Globus pallidus (tissue), 1 donor: ENCODE measurements at regions not wholly inside any gene's neighbourhood (a gene's known extent, or its start where the extent isn't known, plus 50 kb on each side); places are given as distances from the start of the nearest gene placed in this dataset.
"Not testable (repeated sequence)": the region's sequence is repeated elsewhere in the genome, so short reads cannot be mapped to it uniquely, and the experiment has no call there.

Experiments
- DNase-seq: peaks from one replicate; pipeline ENCODE4 v3.0.0-alpha.2; 2015; ENCODE audit warnings: low spot score

DNA sequence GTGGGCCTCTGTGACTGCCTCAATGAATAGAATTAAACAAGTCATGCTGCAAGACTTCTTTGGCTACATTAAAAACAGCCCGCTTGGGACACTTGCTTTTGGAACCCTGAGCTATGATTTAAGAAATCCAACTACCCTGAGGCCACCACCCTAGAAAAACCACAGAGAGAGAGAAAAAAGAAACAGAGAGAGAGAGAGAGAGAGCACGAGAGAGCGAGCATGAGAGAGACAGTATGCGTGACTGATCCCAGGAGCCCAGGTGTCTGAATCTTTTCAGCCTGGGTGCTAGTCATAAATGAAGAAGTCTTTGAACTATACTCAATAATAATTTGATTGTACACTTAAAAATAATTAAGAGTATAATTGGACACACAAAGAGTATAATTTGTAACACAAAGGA is 123.1 kb upstream of the FREM1 start:
- no peak for DNase-seq

DNA sequence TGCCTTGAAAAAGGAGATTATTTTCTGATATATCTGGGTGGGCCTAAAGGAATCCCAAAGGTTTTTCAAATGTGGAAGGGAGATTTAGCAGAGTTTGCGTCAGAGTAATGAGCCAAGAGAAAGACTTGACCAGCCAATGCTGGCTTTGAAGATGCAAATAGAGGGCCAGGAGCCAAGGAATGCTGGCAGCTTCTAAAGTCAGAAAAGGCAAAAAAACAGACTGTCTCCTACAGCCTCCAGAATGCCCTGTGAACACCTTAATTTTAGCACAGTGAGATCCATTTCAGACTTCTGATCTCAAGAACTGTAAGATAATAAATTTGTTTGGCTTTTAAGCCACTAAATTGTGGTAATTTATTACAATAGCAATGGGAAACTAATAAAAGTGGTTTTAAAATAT is 122.6 kb upstream of the FREM1 start:
- DNase-seq = no peak

DNA sequence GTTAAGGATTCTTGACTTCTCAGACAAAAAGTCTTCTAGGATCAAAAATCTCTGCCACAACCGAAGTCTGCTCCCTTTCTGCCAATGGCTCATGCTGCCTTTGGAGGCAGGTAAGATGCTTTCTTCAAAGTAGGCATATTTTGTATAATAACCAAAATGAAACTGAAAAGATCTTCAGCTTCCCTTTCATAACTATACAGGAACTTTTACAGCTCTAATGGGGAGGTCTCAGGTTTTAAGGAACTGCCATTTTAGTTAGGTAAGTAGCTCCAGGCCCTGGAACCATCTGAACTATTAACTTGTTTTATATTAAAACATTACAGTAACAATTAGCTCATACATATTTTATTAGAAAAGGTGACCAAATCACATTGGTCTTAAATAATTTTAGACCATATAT is 110.9 kb upstream of the FREM1 start:
- DNase-seq = no peak

DNA sequence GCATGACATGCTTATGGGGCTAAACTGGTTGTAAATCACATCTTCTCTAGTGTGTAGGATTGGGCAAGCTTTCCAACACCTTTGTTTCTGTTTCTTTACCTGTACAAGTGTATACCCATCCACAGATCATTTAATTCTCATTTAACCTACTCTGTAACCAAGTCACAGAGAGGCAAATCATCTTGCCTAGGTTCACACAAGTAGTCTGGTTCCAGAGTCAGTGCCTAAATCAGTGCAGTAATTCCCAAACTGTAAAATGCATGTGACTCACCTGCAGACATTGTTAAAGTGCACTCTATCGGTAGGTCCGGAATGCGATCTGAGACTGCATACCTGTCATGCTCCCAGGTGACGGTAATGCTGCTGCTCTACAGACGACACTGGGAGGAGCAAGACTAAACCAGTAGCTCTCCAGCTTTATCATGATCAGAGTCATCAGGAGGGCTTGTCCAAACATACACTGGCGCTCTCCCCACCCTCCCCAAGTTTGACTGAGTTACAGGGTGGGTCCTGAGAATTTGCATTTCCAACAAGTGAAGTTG is 107.9 kb upstream of the FREM1 start:
- no peak for DNase-seq

DNA sequence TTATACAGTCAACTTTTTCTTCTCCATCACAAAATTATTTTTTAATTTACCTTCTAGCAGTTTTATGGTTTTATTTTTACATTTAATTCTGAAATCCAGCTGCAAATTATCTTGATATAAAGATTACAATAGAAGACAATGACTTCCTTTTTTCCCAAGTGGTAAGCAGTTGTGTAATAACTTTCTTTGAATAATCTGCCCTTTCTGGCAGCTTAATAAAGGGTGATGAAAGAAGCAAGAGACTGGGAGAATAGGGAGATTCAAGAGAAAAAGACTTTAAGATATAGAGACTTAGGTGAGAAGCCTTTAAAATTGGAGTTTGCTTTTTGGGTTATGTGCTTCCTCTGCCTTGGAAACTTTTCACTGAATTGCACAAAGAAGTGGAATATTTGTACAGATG is 100.4 kb upstream of the FREM1 start:
- DNase-seq = no peak

DNA sequence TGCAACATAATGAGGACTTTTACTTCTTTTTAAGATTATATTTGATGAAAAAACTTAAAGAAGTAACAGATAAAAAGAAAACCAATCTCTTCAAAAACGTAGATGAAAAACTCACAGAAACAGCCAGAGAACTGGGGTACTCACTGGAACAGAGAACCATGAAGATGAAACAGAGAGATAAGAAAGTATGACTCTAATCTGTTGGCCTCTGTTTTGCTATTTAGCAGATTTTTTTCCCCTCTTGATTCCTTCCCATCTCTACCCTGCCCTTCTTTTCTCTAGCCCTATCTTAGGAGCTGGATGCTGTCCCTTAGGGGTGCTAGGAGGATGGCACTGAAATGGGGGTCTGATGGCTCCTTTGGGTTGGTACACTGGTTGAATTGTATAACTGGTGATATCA is 97.5 kb upstream of the FREM1 start:
- no peak for DNase-seq

DNA sequence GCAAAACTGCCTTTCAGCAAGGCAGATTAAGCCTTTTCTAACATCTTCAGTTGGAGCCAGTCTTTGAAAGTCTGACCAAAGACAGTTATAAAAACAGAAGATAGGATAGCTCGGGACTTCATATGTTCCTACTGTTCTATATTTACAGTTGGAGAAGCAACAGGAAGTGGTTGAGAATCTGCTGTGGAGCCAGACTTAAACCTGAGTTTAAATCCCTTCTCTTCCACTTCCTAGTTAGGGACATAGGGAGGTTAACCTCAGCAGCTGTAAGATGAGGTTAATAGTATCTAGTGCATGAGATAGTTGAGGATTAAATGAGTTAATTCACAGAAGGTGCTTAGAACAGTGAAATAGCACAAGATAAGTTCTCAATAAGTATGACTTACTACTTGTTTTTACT is 84.5 kb upstream of the FREM1 start:
- DNase-seq = no peak

DNA sequence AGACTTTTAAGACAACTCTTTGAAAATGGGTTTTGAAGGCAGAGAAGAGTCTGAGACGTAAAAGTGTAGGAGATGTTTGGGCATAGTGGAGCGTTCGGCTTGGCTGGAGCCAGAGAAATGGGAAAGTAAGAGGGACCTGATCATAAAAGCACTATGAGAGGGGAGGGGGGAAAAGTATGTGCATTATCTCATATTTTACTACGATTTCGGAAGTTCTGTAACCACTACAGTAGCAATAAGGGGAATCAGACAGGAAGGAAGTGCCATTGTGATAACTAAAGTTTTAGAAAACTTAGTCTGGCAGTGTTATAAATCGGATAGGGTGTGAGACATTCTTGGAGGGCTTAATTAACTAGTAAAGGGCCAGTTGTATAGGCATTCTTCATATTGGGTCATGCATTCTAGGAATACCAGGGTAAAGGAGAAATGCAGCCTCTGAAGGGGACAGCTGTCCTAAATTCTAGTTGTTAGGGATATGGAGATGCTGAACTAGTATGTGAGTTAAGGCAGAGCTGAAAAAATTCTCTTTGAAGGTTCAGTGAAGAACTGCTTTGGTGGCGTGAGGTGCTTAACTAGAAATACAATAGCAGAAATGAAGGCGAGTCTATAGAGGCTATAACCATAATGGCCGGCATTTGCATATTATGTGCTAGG is 83.8 kb upstream of the FREM1 start:
- DNase-seq = no peak

DNA sequence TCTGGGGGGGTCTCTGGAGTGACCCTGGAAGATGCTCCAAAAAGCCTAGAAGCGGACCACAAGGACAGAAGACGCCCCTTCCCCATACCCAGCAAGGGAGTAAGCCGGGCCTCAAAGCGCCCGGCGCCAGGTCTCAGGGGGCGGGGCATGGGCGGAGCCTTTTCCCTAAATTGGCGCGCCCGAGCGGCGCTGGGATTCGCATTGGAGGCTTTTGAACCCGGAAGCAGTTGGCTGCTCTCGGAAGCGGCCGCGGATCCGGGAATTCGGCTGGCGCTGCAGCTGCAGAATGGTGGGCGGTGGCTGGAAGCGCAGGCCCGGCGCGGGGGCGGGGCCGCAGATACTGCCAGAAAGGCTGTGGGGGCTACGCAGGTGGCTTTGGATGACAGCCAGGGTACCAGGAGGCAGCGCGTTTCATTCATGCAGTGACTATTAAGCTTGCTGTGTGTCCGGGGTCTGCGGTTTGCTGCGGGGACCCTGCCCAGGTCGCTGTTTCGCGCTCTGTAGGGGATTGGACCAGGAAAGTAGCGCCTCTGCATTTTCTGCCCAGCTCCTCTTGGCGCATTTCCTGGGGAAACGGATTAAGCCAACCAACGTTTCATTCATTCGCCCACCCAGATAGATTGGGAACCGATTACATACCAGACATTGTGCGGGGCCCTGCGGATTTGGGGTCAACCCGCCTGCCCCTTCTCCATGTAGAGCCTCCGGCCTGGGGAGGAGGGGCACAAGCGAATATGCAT is 83.0 kb upstream of the FREM1 start:
- peak; percentile 62 for DNase-seq

DNA sequence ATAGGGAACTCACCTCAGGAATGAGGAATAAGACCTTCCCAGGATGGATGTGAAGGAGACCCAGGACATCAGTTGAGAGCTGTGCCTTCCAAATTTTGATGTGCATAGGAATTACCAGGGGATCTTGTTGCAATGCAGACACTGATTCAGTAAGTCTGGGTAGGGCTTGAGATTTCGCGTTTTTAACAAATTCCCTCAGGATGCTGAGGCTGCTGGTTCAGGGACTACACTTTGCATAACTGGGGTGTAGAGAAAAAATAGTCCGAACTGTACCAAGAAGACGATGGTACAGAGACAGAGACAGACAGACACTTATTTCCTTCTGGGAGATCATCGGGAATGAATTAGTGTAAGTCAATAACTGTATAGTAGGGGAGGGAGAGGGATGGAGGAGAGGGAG is 82.3 kb upstream of the FREM1 start:
- no peak for DNase-seq

DNA sequence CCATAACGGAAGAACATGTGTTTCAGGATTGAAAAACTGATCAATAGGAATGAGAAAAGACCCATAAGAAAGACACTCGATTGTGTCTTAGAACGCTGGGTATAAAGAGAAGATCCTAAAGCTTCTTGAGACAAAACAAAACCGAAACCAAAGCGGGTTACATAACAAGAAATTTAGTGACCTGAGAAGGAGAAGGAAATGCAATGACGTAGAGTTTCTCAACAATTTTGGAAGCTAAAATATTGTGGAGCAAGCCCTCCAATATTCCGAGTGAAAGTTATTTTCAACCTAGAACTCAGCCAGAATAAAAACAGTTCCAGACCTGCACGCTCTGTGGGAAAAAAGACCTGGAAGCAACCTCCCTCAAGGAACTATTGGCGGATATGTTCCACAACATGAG is 81.9 kb upstream of the FREM1 start:
- no peak for DNase-seq

DNA sequence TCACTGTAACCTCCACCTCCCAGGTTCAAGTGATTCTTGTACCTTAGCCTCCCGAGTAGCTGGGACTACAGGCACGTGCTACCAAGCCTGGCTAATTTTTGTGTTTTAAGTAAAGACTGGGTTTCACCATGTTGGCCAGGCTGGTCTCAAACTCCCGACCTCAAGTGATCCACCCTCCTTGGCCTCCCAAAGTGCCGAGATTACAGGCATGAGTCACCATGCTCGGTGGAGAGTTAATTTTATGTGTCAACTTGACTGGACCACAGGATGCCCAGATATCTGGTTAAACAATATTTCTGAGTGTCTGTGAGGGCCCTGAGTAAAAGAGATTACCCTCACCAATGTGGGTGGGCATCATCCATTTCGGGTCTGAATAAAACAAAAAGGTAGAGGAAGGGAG is 80.4 kb upstream of the FREM1 start:
- not testable (repeated sequence) for DNase-seq

DNA sequence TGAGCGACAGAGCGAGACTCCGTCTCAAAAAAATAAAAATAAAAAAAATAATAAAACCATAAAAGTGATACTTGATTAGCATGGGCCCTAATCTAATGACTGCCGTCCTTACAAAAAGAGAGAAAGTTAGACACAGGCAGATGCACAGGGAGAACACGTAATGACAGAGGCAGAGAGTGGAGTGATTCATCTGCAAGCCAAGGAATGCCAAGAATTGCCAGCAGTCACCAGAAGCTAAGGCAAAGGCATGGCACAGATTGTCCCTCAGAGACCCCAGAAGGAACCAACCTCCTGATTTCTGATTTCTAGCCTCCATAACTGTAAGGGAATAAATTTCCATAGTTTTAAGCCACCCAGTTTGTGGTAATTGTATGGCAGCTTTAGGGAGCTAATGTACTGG is 79.6 kb upstream of the FREM1 start:
- DNase-seq = no peak

DNA sequence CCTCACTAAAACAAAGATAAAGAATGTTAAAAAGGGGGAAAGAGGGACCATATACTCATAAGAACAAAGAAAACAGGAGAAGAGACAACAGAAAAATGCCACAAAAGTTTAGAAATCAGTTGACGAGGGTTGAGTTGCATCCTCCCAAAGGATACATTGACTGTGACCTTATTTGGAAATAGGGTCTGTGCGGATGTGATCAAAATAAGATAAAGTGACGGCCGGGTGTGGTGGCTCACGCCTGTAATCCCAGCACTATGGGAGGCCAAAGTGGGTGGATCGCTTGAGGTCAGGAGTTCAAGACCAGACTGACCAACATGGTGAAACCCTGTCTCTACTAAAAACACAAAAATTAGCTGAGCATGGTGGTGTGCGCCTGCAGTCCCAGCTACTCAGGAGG is 79.1 kb upstream of the FREM1 start:
- DNase-seq = not testable (repeated sequence)

DNA sequence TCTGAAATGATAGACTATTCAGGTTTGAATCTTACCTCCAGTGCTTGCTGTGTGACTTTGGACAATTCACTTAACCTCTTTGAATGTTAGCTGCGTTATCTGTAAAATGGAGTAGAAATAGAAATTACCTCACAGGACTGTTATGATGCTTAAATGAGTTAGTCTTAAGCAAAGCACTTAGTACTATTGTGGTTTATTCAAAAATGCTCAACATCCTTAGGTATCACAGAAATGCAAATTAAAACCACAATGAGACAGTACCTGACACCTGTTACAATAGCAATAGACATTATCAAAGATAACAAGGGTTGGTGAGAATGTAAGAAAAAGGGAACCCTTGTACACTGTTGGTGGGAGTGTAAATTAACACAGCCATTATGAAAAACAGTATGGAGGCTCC is 77.6 kb upstream of the FREM1 start:
- DNase-seq = no peak

DNA sequence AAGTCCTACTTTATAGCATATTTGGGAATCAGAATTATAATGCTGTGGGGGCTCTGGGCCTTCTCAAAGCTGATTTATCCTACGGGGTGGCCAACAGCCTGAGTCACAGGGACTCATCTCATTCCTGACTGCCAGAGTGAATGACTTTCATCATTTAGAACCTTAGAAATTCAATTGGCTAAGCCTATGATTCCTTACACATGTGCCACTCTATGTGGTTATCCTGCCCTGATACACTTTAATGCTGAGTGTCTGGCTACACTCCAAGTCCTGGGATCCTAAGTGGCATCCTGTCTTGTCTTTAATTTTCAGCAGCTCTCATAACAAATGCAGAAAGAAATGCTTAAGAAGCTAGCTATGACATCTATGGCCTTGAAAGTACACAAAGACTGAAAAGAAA is 75.2 kb upstream of the FREM1 start:
- no peak for DNase-seq

DNA sequence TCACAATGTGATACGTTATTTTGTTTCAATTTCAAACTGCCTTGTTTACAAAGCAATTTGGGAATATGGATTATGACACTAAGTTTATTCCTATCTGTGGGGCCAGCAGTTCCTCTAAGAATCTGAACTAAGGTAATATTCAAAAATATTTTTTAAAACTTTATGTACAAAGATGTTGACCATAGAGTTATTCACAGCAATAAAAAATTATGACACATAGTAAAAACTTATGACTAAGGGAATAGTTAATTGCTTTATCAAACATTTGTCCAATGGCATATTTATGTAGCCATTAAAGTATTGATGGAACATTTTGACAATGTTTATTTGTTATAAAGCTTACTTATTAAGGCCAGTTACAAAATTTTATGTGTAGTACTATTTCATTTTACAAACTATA is 73.4 kb upstream of the FREM1 start:
- no peak for DNase-seq

DNA sequence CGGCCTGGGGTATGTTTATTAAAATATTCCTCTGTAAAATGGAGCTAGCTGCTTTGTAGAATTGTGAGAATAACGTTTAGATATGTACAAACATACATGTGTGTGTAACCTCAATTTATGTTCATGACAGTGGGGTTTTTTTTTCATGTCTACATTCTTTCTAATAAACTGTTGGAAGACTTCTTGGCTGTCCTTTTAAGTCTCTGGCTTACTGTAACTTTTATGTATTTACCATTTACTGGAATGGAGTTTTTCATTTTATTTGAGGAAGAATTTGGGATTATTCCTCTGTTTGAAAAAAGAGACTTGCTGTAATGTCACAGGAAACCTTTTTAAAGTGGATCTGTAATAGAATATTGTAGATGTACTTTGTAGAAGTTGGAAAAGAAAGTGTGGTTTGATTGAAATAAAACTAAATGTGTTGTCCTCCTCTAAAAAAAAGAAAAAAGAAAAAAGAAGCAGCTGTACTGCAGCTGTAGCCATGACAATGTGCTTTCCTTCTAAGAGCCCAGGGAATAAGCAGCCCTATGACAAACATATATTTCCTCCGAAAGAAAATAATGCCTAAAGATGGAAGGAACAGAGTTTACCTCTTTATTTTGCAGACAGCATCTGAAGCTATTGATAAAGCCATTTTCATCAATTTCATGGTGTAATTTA is 71.2 kb upstream of the FREM1 start:
- DNase-seq = no peak

DNA sequence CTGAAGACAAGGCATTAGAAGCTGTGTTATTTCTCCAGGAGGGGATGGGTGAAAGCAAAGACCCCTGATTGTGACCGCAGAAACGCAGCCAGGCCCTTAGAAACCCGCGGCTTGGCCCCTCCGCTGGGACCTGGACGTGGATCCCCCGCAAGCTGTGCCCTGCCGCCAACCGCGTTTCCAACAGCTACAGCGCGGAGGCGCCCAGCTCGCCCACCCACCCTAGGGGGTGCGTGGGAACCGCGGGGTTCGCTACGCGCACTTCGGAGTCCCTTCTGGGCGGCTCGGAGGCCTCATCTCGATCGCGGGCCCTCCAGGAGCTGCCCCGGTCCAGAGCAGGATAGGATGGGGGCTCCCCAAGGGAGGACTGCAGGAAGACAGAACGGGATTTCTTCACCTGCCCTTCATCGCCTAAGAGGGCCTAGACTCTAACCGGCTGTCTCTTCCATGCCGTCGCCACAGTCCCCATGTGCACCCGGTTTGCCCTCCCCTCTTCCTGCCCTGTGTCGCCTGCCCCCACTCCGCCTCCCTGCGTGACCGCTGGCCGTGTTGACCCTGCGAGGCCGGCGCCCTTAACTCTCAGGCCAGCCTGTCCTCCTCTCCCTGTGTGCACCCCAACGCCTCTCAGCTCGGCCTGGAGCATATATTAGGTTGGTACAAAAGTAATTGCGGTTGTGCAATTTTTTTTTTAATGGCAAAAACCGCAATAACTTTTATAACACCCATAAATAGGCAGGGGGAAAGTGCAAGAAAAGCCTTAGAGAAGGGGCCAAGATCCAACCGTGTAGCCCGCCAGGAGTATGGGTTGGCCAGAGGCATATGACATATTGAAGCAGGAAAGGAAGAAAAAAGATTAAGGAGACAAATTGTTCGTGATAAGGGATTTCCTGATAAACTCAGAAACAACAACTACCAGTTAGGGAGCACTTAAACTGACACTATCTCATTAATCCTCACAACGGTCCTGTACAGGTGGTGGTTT is 68.1 kb upstream of the FREM1 start:
- no peak for DNase-seq

DNA sequence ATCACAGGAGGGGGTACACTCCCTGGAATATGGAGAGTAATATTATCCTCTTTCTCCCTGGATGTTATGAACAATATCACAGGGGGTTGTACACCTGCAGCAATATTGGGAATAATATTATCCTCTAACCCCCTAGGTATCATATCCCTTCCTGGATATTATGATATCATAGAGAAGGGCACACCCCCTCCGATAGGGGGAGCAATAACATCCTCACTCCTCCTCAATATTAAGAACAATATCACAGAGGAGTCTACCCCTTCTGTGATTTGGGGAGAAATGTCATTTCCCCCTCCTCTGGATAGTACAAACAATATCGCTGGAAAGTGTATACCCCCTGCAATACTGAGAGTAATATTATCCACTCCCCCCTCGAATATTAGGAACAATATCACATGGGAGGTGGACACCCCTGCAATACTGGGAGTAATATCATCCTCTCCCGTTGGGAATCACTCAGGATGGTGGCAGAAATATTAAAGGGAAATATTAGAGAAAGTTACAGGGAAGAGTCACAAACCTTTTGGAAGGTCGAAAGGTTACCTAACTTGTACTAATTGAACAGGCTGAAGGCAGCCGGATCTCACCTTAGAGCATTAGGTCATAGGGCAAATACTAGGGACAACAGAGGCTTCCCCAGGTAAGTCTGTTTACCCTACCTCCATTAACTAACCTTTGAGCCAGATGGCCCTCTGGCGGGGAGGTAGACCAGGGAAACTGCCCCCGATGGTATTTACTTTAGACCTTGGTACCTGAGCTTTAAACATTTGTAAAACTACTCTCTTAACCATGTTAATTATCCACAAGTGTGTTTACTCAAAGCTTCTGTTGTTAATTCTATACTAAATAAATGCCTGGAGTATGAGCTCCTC is 57.5 kb upstream of the FREM1 start:
- DNase-seq = no peak
